IMR-90 (cell line): ENCODE measurements at regions not wholly inside any gene's neighbourhood (a gene's known extent, or its start where the extent isn't known, plus 50 kb on each side); places are given as distances from the start of the nearest gene placed in this dataset.

Source experiments
- ATAC-seq: fragments of 200-7000 bp; cut with Tn5 transposase; 2 replicates; pipeline ENCODE4 v1.9.1; 2020; ENCODE audit warnings: low read depth, mild to moderate bottlenecking, moderate library complexity
- BruUV-seq: library from RNA; stranded (reverse); fragments of 400-500 nt; replicated peaks from 2 replicates; lab custom pipeline; 2021; lab: Mats Ljungman, UMichigan
- CTCF ChIA-PET: fragments of 300-600 bp; formaldehyde crosslinking; extraction: SDS; loops from one replicate; lab custom pipeline; 2021; ENCODE audit warnings: antibody characterized with exemption; lab: Yijun Ruan, JAX
- POLR2A ChIA-PET: fragments of 300-600 bp; sonication (Branson Sonifier 250); formaldehyde crosslinking; loops from one replicate; lab custom pipeline; 2022; ENCODE audit warnings: antibody characterized with exemption; ENCODE audit not compliant: unreplicated experiment; lab: Charles Lee
- DNase-seq: peaks from one replicate; pipeline ENCODE4 v3.0.0; 2013
- H2AFZ ChIP-seq: replicated peaks from 2 replicates; pipeline ENCODE3; 2013; ENCODE audit warnings: low read length, mild to moderate bottlenecking; ENCODE audit not compliant: poor library complexity
- H2AK5ac ChIP-seq: 2 replicates; pipeline ENCODE4 v1.6.1; 2013; ENCODE audit warnings: low read depth, low read length, inconsistent platforms
- H2AK9ac ChIP-seq: replicated peaks from 2 replicates; pipeline ENCODE3; 2013; ENCODE audit warnings: mild to moderate bottlenecking, low read depth, low read length, moderate library complexity; ENCODE audit not compliant: poor library complexity
- H2BK120ac ChIP-seq: 2 replicates; pipeline ENCODE4 v1.6.1; 2013; ENCODE audit warnings: low read depth, low read length, inconsistent platforms
- H2BK15ac ChIP-seq: 3 replicates; pipeline ENCODE4 v1.6.1; 2013; ENCODE audit warnings: low read depth, low read length, inconsistent platforms
- H2BK20ac ChIP-seq: 2 replicates; pipeline ENCODE4 v1.6.1; 2013; ENCODE audit warnings: low read depth, mild to moderate bottlenecking, inconsistent platforms, low read length, moderate library complexity
- H2BK5ac ChIP-seq: 2 replicates; pipeline ENCODE4 v1.6.1; 2013; ENCODE audit warnings: mild to moderate bottlenecking, low read depth, low read length, inconsistent platforms; ENCODE audit not compliant: poor library complexity, severe bottlenecking
- H3K14ac ChIP-seq: replicated peaks from 2 replicates; pipeline ENCODE4 v1.6.1; 2013; ENCODE audit warnings: low read depth, low read length, inconsistent platforms
- H3K18ac ChIP-seq: 2 replicates; pipeline ENCODE4 v1.6.1; 2013; ENCODE audit warnings: low read depth, low read length, control low read depth
- H3K23ac ChIP-seq: 2 replicates; pipeline ENCODE4 v1.6.1; 2013; ENCODE audit warnings: low read depth, low read length, inconsistent platforms
- H3K27ac ChIP-seq: 2 replicates; pipeline ENCODE4 v1.5.1; 2013; ENCODE audit warnings: mild to moderate bottlenecking, control low read depth, low read length; ENCODE audit not compliant: insufficient read depth
- H3K27me3 ChIP-seq: 2 replicates; pipeline ENCODE4 v1.6.1; 2013; ENCODE audit warnings: low read length; ENCODE audit not compliant: control insufficient read depth, insufficient read depth
- H3K36me3 ChIP-seq: 2 replicates; pipeline ENCODE4 v1.6.1; 2013; ENCODE audit warnings: low read length, mixed read lengths; ENCODE audit not compliant: control insufficient read depth, insufficient read depth
- H3K4ac ChIP-seq: 2 replicates; pipeline ENCODE4 v1.6.1; 2013; ENCODE audit warnings: low read depth, low read length, inconsistent platforms
- H3K4me1 ChIP-seq: 2 replicates; pipeline ENCODE4 v1.6.1; 2013; ENCODE audit warnings: low read length, mixed read lengths; ENCODE audit not compliant: control insufficient read depth, insufficient read depth
- H3K4me2 ChIP-seq: 2 replicates; pipeline ENCODE4 v1.6.1; 2013; ENCODE audit warnings: low read depth, mild to moderate bottlenecking, control low read depth, low read length, moderate library complexity
- H3K4me3 ChIP-seq: 2 replicates; pipeline ENCODE4 v1.5.1; 2013; ENCODE audit warnings: low read depth, mild to moderate bottlenecking, control low read depth, low read length, moderate library complexity; ENCODE audit not compliant: insufficient read depth
- H3K56ac ChIP-seq: 2 replicates; pipeline ENCODE4 v1.6.1; 2013; ENCODE audit warnings: low read length, inconsistent platforms; ENCODE audit not compliant: insufficient read depth; ENCODE audit errors: extremely low read depth
- H3K79me1 ChIP-seq, 2 experiments: 2 replicates each; pipeline ENCODE4 v1.6.1; 2013; ENCODE audit warnings: low read length in 2 of 2, inconsistent platforms in 1 of 2, low read depth in 1 of 2
- H3K9ac ChIP-seq: 2 replicates; pipeline ENCODE4 v1.6.1; 2013; ENCODE audit warnings: low read depth, low read length, control low read depth
- H3K9me1 ChIP-seq: 2 replicates; pipeline ENCODE4 v1.6.1; 2013; ENCODE audit warnings: low read length, inconsistent platforms; ENCODE audit not compliant: insufficient read depth
- H3K9me3 ChIP-seq: 2 replicates; pipeline ENCODE4 v1.6.1; 2013; ENCODE audit warnings: low read length; ENCODE audit not compliant: control insufficient read depth, insufficient read depth
- H4K20me1 ChIP-seq: 2 replicates; pipeline ENCODE4 v1.6.1; 2013; ENCODE audit warnings: low read length, inconsistent platforms; ENCODE audit not compliant: insufficient read depth
- H4K5ac ChIP-seq: 2 replicates; pipeline ENCODE4 v1.6.1; 2013; ENCODE audit warnings: mild to moderate bottlenecking, low read depth, low read length, control low read depth
- H4K8ac ChIP-seq, 2 experiments: 2 replicates each; pipeline ENCODE4 v1.6.1; 2013; ENCODE audit warnings: low read depth in 2 of 2, low read length in 2 of 2, control low read depth in 1 of 2, inconsistent platforms in 1 of 2
- H4K91ac ChIP-seq: 2 replicates; pipeline ENCODE4 v1.6.1; 2013; ENCODE audit warnings: low read depth, low read length, inconsistent platforms; ENCODE audit not compliant: insufficient read depth
- BHLHE40 ChIP-seq: fragments of 150-350 bp; IDR thresholded peaks from 2 replicates; pipeline ENCODE4 v1.6.1; 2016; ENCODE audit warnings: mild to moderate bottlenecking, low read depth, low read length
- CEBPB ChIP-seq: IDR thresholded peaks from 2 replicates; pipeline ENCODE4 v1.6.1; 2012; ENCODE audit warnings: low read depth, low read length, improper control_type of control experiment
- CHD1 ChIP-seq: IDR thresholded peaks from 2 replicates; pipeline ENCODE4 v1.6.1; 2012; ENCODE audit warnings: low read depth, low read length, improper control_type of control experiment
- ELK1 ChIP-seq: fragments of 150-350 bp; IDR thresholded peaks from 2 replicates; pipeline ENCODE4 v1.6.1; 2016; ENCODE audit warnings: low read depth, mild to moderate bottlenecking, low read length, moderate library complexity, borderline replicate concordance
- FOS ChIP-seq: fragments of 150-350 bp; IDR thresholded peaks from 2 replicates; pipeline ENCODE4 v1.6.1; 2016; ENCODE audit warnings: low read depth, low read length
- MAFK ChIP-seq: IDR thresholded peaks from 2 replicates; pipeline ENCODE4 v1.6.1; 2012; ENCODE audit warnings: low read depth, low read length, improper control_type of control experiment
- MAZ ChIP-seq: IDR thresholded peaks from 2 replicates; pipeline ENCODE4 v1.6.1; 2012; ENCODE audit warnings: low read depth, mild to moderate bottlenecking, low read length, improper control_type of control experiment, moderate library complexity, borderline replicate concordance
- MXI1 ChIP-seq: IDR thresholded peaks from 2 replicates; pipeline ENCODE4 v1.6.1; 2012; ENCODE audit warnings: low read depth, mild to moderate bottlenecking, low read length, moderate library complexity, borderline replicate concordance
- NFE2L2 ChIP-seq: fragments of 150-350 bp; IDR thresholded peaks from 2 replicates; pipeline ENCODE4 v1.6.1; 2016; ENCODE audit warnings: low read depth, mild to moderate bottlenecking, low read length
- POLR2A ChIP-seq: IDR thresholded peaks from 2 replicates; pipeline ENCODE4 v1.6.1; 2012; ENCODE audit warnings: mild to moderate bottlenecking, low read depth, low read length
- RAD21 ChIP-seq: IDR thresholded peaks from 2 replicates; pipeline ENCODE4 v1.6.1; 2012; ENCODE audit warnings: low read length, improper control_type of control experiment
- RCOR1 ChIP-seq: IDR thresholded peaks from 2 replicates; pipeline ENCODE4 v1.6.1; 2012; ENCODE audit warnings: mild to moderate bottlenecking, low read length, improper control_type of control experiment; ENCODE audit not compliant: insufficient replicate concordance
- RFX5 ChIP-seq: IDR thresholded peaks from 2 replicates; pipeline ENCODE4 v1.8.0; 2012; ENCODE audit warnings: low read depth, mild to moderate bottlenecking, low read length, moderate library complexity
- SMC3 ChIP-seq: fragments of 150-350 bp; IDR thresholded peaks from 2 replicates; pipeline ENCODE4 v1.6.1; 2016; ENCODE audit warnings: low read depth, mild to moderate bottlenecking, antibody characterized with exemption, low read length, moderate library complexity
- WGBS, 2 experiments: methylation state at CpG; one replicate each; pipeline versions ENCODE4 v1.1.5 to v1.1.7; 2013; ENCODE audit warnings: missing lambda C conversion rate in 2 of 2; ENCODE audit not compliant: insufficient read length in 1 of 2; ENCODE audit errors: extremely low coverage in 2 of 2; 5-methylcytosine and 5-hydroxymethylcytosine counted together
- dilution Hi-C: fragments of 300-500 bp; cut with HindIII; formaldehyde crosslinking; loops from one replicate; pipeline ENCODE4 v1.14.3; 2018; ENCODE audit warnings: low sequenced_read_pairs; ENCODE audit not compliant: unreplicated experiment
- in situ Hi-C: fragments of 300-500 bp; cut with MboI; formaldehyde crosslinking; loops from 3 replicates; pipeline ENCODE4 v1.14.3; 2019; ENCODE audit warnings: low sequenced_read_pairs, inconsistent platforms, mixed read lengths
- intact Hi-C: fragments of 100-400 bp; cut with micrococcal nuclease; formaldehyde crosslinking; loops from 2 replicates; pipeline ENCODE4 v1.10.0; 2022
- TF ChIP-seq, protein P1 (sequence below): fragments of 150-350 bp; IDR thresholded peaks from 2 replicates; pipeline ENCODE4 v1.6.1; 2017; ENCODE audit warnings: mild to moderate bottlenecking, antibody characterized with exemption, low read length, low read depth
- TF ChIP-seq, protein P2 (sequence below): conservative IDR thresholded peaks from 2 replicates; pipeline ENCODE4 v1.5.1; 2012; ENCODE audit warnings: mild to moderate bottlenecking, low read depth, low read length, improper control_type of control experiment

DNA sequence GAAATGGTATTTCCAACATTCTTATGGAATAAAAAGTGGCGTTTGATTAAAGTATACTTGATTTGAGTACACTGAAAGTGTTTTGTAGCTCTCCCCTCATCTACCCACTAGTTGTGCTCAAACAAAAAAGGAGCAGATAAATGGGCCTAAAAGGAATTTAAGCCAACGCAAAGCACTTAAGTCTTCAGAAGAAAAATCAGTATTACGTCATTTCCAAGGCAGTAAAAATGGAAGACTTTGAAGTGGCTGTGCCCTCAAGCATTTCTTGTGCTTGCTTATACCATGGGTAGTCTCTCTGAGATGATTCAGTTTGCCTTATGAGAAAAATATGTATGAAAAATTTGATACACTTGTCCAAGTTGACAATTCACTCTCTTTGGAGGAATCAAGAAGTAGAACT is 279.9 kb upstream of the CD180 start:
- dilution Hi-C loops = no loop called here
- no peak overlapping the region for H3K27ac ChIP-seq
- H3K27me3 ChIP-seq = no peaks in the 10 kb centered on the region; the same call in 1 of the 2 replicates
- POLR2A ChIA-PET = no interaction called here
- H2AK5ac ChIP-seq = no peak overlapping the region
- intact Hi-C loops = no loop called here
- no peak overlapping the region for H3K9ac ChIP-seq
- no peak overlapping the region for H2BK120ac ChIP-seq
- no peak overlapping the region for H2AFZ ChIP-seq
- TF ChIP-seq, protein P1, sequence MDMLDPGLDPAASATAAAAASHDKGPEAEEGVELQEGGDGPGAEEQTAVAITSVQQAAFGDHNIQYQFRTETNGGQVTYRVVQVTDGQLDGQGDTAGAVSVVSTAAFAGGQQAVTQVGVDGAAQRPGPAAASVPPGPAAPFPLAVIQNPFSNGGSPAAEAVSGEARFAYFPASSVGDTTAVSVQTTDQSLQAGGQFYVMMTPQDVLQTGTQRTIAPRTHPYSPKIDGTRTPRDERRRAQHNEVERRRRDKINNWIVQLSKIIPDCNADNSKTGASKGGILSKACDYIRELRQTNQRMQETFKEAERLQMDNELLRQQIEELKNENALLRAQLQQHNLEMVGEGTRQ = no peak
- TF ChIP-seq CHD1 (no peak), MXI1 (no peak), CEBPB (no peak), BHLHE40 (no peak), SMC3 (no peak), ELK1 (no peak), MAFK (no peak), RCOR1 (no peak), RFX5 (no peak), NFE2L2 (no peak), RAD21 (no peak), MAZ (no peak), POLR2A (no peak), FOS (no peak)
- TF ChIP-seq, protein P2, sequence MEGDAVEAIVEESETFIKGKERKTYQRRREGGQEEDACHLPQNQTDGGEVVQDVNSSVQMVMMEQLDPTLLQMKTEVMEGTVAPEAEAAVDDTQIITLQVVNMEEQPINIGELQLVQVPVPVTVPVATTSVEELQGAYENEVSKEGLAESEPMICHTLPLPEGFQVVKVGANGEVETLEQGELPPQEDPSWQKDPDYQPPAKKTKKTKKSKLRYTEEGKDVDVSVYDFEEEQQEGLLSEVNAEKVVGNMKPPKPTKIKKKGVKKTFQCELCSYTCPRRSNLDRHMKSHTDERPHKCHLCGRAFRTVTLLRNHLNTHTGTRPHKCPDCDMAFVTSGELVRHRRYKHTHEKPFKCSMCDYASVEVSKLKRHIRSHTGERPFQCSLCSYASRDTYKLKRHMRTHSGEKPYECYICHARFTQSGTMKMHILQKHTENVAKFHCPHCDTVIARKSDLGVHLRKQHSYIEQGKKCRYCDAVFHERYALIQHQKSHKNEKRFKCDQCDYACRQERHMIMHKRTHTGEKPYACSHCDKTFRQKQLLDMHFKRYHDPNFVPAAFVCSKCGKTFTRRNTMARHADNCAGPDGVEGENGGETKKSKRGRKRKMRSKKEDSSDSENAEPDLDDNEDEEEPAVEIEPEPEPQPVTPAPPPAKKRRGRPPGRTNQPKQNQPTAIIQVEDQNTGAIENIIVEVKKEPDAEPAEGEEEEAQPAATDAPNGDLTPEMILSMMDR = no peak
- no peak overlapping the region for H3K23ac ChIP-seq
- WGBS, 2 experiments = 70% methylated on average over 2 of the region's 3 CpGs; no CpG with 5 or more reads in 1 of the 2 experiments
- no peak overlapping the region for H2AK9ac ChIP-seq
- no peak overlapping the region for H4K5ac ChIP-seq
- H2BK20ac ChIP-seq = no peak overlapping the region
- BruUV-seq = no TSS peak
- no peak overlapping the region for H3K4me2 ChIP-seq
- H2BK15ac ChIP-seq = no peak overlapping the region
- no peak overlapping the region for H3K14ac ChIP-seq
- no peak overlapping the region for H3K4ac ChIP-seq
- in situ Hi-C loops = no loop called here
- H4K8ac ChIP-seq = no peak overlapping the region
- no peak overlapping the region for H3K18ac ChIP-seq
- H3K9me3 ChIP-seq = no peaks in the 10 kb centered on the region
- H3K4me1 ChIP-seq = no peaks in the 10 kb centered on the region
- no peaks in the 10 kb centered on the region for H3K79me1 ChIP-seq
- H4K91ac ChIP-seq = no peak overlapping the region
- H4K20me1 ChIP-seq = no peaks in the 10 kb centered on the region
- no peak overlapping the region for H2BK5ac ChIP-seq
- no peak for ATAC-seq
- H3K9me1 ChIP-seq = no peaks in the 10 kb centered on the region
- DNase-seq = no peak
- H3K56ac ChIP-seq = no peak overlapping the region
- CTCF ChIA-PET = no interaction called here
- H3K36me3 ChIP-seq = no peaks in the 10 kb centered on the region
- no peak overlapping the region for H3K4me3 ChIP-seq
